IPS-11a (cell line): ENCODE measurements at regions not wholly inside any gene's neighbourhood (a gene's known extent, or its start where the extent isn't known, plus 50 kb on each side); places are given as distances from the start of the nearest gene placed in this dataset.
"Not testable (repeated sequence)": the region's sequence is repeated elsewhere in the genome, so short reads cannot be mapped to it uniquely, and the experiment has no call there.

Source experiments
- H3K4me3 ChIP-seq: one replicate; pipeline ENCODE4 v1.5.1; 2013; ENCODE audit warnings: low read depth, low read length, control low read depth

GRCh38 chrX:39425124-39425806, 624.0 kb downstream of the MID1IP1 start:
- H3K4me3 ChIP-seq, result no peak overlapping the region

GRCh38 chrX:39426101-39426500, 624.8 kb downstream of the MID1IP1 start:
- H3K4me3 ChIP-seq, result no peak overlapping the region

GRCh38 chrX:39427492-39427891, 626.2 kb downstream of the MID1IP1 start:
- no peak overlapping the region for H3K4me3 ChIP-seq

- no peak overlapping the region for H3K4me3 ChIP-seq
Measured at GRCh38 chrX:39427906-39428305, 626.6 kb downstream of the MID1IP1 start.

- no peak overlapping the region for H3K4me3 ChIP-seq
Measured at GRCh38 chrX:39430551-39430950, 629.3 kb downstream of the MID1IP1 start.

GRCh38 chrX:39431893-39432292, 630.6 kb downstream of the MID1IP1 start:
- no peak overlapping the region for H3K4me3 ChIP-seq

- H3K4me3 ChIP-seq, result not testable (repeated sequence)
Measured at GRCh38 chrX:39434671-39435070, 633.4 kb downstream of the MID1IP1 start.

GRCh38 chrX:39436538-39436937, 635.3 kb downstream of the MID1IP1 start:
- not testable (repeated sequence) for H3K4me3 ChIP-seq

- H3K4me3 ChIP-seq, result no peak overlapping the region
Measured at GRCh38 chrX:39437670-39438441, 636.6 kb downstream of the MID1IP1 start.

GRCh38 chrX:39438603-39439602, 637.6 kb downstream of the MID1IP1 start:
- no peak overlapping the region for H3K4me3 ChIP-seq

GRCh38 chrX:39439906-39440798, 638.9 kb downstream of the MID1IP1 start:
- no peak overlapping the region for H3K4me3 ChIP-seq

- H3K4me3 ChIP-seq, result no peak overlapping the region
Measured at GRCh38 chrX:39440799-39441284, 639.6 kb downstream of the MID1IP1 start.

- H3K4me3 ChIP-seq, result no peak overlapping the region
Measured at GRCh38 chrX:39442332-39442731, 641.1 kb downstream of the MID1IP1 start.

- H3K4me3 ChIP-seq, result no peak overlapping the region
Measured at GRCh38 chrX:39443240-39443639, 642.0 kb downstream of the MID1IP1 start.

- H3K4me3 ChIP-seq, result no peak overlapping the region
Measured at GRCh38 chrX:39445336-39445735, 644.1 kb downstream of the MID1IP1 start.

- H3K4me3 ChIP-seq, result no peak overlapping the region
Measured at GRCh38 chrX:39449352-39449751, 648.1 kb downstream of the MID1IP1 start.

GRCh38 chrX:39450234-39450977, 647.4 kb downstream of the BCOR start:
- H3K4me3 ChIP-seq, result no peak overlapping the region

- H3K4me3 ChIP-seq, result no peak overlapping the region
Measured at GRCh38 chrX:39451046-39451445, 646.7 kb downstream of the BCOR start.

- H3K4me3 ChIP-seq, result no peak overlapping the region
Measured at GRCh38 chrX:39452401-39452800, 645.4 kb downstream of the BCOR start.
